GM18505 (cell line): ENCODE measurements at regions not wholly inside any gene's neighbourhood (a gene's known extent, or its start where the extent isn't known, plus 50 kb on each side); places are given as distances from the start of the nearest gene placed in this dataset.
A peak's percentile ranks its signal among the peaks of the same experiment; 100 is the strongest.

Experiments used
- ATAC-seq: cut with Tn5 transposase; IDR thresholded peaks from one replicate; pipeline ENCODE4 v1.9.1; 2021; ENCODE audit not compliant: unreplicated experiment
- POLR2A ChIP-seq: IDR thresholded peaks from 4 replicates; pipeline ENCODE4 v1.6.1; 2011; ENCODE audit warnings: borderline replicate concordance; ENCODE audit not compliant: insufficient read depth, insufficient read length; ENCODE audit errors: extremely low read depth

DNA sequence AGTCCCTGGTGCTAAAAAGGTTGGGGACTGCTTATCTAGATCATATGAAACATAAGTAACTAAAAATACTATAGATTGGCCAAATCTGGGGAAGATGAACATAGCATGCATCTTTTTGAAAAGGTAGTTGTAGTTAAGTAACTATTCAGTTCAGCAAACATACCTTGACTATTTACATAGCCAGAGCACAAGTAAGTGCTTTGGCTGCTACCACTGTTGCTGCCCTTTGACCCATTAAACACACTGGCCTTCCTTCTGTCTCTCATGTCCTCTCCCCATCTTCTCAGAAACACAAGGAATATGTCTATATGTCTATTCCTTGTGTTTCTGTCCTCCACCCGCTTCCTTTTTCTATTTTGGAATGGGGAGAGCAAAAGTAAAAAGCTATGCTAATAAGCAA, 87.9 kb upstream of the SPRY1 start:
- ATAC-seq: no peak
- TF ChIP-seq POLR2A: no peak

DNA sequence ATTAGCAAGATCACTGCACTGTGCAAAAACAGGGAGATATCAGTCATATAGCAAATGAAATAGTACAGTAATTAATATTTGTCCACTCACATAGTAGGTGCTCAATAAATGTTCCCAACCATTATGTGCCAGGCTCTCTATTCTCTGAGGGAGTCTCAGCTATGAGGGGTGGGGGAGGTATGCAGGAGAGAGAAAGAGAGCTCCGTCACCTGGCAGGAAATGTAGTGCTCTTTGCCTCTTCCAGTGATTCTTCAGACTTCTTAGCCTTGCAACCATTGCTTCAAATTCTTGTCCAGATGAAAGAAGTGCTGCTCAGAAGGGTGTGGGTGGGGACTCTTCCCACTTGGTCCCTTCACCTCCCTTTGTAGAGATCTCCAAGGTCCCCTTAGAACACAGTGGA, 84.5 kb upstream of the SPRY1 start:
- no peak for TF ChIP-seq POLR2A
- ATAC-seq: no peak

DNA sequence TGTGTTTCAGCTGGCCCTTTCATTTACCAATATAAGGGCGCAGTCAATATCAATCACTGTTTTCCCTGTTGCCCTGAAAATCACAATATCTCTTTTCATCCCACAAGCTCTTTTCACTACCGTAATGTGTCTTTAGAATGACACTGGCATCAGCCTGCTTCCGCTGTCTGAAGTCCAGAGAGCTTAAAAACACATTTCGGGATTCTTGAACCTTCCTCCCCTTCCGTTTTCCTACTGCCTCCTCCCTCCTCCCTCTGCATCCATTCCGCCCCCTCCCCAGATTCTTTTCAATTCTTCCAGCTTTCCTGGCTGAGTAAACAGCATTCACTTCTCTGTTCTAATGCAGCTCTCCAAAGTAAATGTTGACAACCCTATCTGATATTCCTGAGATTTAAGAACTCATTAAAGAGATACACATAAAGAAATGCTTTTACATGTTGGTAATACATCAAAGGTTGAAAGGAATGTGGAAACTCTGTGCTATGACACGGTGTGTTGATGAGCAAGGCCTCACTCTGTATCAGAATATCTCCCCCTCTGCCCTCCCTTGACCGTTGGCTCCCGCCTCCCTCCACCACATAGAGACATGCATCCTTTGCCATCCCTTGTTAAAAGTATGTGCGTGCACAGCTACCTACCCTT, 83.5 kb upstream of the SPRY1 start:
- no peak for ATAC-seq

DNA sequence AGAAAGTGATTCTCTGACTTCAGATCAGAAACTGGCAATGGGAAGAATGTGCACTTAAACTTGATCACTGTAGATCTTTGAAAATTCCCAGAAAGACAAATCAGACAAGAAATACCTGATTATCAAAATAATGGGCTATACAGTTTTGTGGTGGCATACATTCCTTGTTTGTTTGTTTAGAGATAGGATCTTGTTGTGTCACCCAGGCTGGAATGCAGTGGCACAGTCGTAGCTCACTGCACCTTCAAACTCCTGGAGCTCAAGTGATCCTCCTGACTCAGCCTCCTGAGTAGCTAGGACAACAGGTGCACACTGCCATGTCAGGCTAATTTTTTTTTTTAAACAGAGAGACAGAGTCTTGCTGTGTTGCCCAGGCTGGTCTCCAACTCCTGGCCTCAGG, 81.0 kb upstream of the SPRY1 start:
- no peak for ATAC-seq
- TF ChIP-seq POLR2A: no peak

More for the DNA sequence above, 83.5 kb upstream of the SPRY1 start:
- no peak for TF ChIP-seq POLR2A

DNA sequence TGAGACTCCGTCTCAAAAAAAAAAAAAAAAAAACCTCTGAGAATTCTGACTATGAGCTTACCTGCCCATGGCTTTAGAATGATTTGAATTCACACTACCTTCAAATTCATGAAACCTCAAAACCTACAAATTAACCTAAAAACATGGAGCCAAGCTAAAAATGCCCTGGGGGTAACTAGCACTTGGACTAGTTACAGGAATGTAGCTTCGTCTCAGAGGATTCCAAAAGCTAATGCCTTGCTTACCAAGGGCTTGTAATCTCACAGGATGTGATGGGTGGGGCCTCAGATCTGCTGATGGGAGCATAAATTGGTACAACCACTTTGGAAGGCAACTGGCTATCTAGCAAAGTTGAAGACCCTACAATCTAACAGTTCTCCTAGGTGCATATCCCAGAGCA, 79.4 kb upstream of the SPRY1 start:
- no peak for TF ChIP-seq POLR2A
- ATAC-seq: no peak

- no peak for ATAC-seq
- no peak for TF ChIP-seq POLR2A
Observed at GRCh38 chr4:123319639-123320038, 77.0 kb upstream of the SPRY1 start.

DNA sequence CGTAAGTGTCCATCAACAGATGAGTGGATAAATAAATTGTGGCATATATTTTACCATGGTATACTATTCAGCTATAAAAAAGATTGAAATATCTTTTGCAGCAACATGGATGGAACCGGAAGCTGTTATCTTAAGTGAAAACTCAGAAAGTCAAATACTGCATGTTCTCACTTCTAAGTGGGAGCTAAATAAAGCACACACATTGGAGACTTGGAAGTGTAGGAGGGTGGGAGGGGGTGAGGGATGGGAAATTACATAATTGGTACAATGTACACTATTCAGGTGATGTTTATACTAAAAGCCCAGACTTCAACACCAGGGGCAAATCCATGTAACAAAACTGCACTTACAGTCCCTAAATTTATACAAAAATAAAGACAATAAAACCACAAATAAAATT, 72.6 kb upstream of the SPRY1 start:
- ATAC-seq: no peak
- TF ChIP-seq POLR2A: no peak

DNA sequence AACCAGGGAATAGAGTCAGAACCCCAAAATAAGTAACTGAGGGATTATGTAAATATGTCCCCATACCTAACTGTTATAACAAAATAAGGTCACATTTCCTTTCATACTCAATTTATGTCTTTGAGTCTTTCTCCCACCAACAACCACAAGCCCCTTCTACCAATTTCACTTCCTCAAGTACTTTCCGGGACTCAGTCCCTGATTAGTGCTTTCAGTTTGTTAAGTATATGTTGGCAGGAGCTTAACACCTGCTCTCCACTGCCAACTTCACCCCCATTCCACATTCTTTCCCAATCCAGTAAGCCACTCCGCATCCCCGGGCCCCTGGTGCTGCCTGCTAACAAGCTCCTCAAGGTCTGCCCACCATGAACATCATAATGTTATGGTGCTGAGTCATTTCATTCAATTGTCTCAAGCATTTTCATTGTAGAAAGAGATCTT, 71.3 kb upstream of the SPRY1 start:
- TF ChIP-seq POLR2A: no peak
- ATAC-seq: peak; percentile 97

GRCh38 chr4:123327346-123327745, 69.2 kb upstream of the SPRY1 start:
- no peak for ATAC-seq
- TF ChIP-seq POLR2A: no peak

- no peak for ATAC-seq
- TF ChIP-seq POLR2A: no peak
Observed at GRCh38 chr4:123327846-123328429, 68.7 kb upstream of the SPRY1 start.

GRCh38 chr4:123338715-123339114, 57.9 kb upstream of the SPRY1 start:
- no peak for ATAC-seq
- TF ChIP-seq POLR2A: no peak

GRCh38 chr4:123339507-123340380, 56.9 kb upstream of the SPRY1 start:
- no peak for ATAC-seq
- TF ChIP-seq POLR2A: no peak

- TF ChIP-seq POLR2A: no peak
- no peak for ATAC-seq
Observed at GRCh38 chr4:123340381-123340701, 56.3 kb upstream of the SPRY1 start.

DNA sequence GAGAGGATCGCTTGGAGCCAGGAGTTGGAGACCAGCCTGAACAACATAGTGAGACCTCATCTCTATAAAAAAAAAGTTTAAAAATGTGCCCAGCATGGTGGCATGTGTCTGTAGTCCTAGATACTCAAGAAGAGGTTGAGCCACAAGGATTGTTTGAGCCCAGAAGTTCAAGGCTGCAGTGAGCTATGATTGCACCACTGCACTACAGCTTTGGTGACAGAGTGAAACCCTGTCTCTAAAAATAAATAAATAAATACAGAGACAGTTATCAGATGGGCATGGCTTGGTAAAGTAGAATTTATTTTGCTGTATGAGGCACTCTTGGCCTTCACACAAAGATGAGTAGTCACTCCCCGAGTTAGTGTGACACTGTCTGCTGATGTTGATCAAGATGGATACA, 54.1 kb upstream of the SPRY1 start:
- no peak for TF ChIP-seq POLR2A
- no peak for ATAC-seq
